MV-4-11 (cell line): ENCODE measurements at regions not wholly inside any gene's neighbourhood (a gene's known extent, or its start where the extent isn't known, plus 50 kb on each side); places are given as distances from the start of the nearest gene placed in this dataset.

ENCODE experiments used
- DNase-seq: peaks from one replicate; lab custom pipeline; 2025; lab: John Stamatoyannopoulos, UW

DNA sequence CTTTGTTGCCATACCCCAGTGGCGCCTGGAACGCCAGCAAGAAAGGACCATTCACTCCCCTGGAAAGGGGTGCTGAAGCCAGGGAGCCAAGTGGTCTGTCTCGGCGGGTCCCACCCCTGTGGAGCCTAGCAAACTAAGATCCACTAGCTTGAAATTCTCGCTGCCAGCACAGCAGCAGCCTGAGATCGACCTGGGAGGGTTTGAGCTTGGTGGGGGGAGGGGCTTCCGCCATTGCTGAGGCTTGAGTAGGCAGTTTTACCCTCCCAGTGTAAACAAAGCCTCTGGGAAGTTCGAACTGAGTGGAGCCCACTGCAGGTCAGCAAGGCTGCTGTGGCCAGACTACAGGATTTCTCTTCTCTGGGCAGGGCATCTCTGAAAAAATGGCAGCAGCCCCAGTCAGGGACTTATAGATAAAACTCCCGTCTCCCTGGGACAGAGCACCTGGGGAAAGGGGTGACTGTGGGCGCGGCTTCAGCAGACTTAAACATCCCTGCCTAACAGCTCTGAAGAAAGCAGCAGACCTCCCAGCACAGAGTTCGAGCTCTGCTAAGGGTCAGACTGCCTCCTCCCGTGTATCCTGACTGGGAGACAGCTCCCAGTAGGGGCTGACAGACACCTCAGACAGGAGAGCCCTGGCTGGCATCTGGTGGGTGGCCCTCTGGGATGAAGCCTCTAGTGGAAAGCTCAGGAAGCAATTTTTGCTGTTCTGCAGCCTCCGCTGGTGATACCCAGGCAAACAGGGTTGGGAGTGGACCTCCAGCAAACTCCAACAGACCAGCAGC, 281.1 kb upstream of the SP4 start:
- DNase-seq: no peak

GRCh38 chr7:21149809-21150208, 278.1 kb upstream of the SP4 start:
- DNase-seq: no peak

DNA sequence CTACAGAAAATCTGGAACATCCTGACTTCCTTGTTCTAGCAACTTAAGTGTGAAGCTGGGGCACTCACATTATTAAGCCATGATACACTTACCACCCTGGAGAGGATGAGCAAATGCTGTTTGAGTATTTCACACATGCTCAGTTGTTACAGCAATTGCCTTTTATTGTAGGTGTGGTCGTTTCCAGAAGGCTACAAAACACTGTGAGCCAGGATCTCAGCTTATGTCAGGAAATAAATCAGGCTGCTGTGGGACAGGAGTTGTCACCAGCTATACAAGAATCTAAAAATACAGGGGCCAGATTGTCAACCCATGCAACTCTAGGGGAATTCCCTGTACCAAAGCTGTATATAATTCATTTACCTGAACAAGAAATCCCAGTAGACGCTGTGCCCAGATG, 273.3 kb upstream of the SP4 start:
- no peak for DNase-seq

- no peak for DNase-seq
Observed at GRCh38 chr7:21159506-21159905, 268.4 kb upstream of the SP4 start.

GRCh38 chr7:21160401-21160800, 267.5 kb upstream of the SP4 start:
- DNase-seq: no peak

GRCh38 chr7:21167942-21168341, 259.9 kb upstream of the SP4 start:
- no peak for DNase-seq

GRCh38 chr7:21169667-21170580, 258.0 kb upstream of the SP4 start:
- no peak for DNase-seq

DNA sequence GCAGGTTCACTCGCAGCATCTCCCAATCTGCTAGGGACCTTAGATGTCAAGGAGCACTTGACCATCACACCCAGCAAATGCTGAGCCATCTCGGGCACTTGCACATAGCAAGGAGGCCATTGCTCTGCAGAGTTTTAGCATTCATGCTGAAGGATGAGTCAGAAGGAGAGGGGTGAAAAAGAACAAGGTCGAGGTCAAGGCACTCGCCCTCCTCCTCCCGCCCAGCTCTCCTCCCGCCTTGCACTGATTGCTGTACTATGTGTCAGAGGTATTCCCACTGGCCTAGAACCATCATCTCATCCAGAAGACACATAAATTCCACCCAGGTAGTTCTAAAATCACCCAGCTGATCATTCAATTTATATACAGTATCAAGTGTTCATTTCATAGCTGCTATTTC, 255.1 kb upstream of the SP4 start:
- DNase-seq: no peak

DNA sequence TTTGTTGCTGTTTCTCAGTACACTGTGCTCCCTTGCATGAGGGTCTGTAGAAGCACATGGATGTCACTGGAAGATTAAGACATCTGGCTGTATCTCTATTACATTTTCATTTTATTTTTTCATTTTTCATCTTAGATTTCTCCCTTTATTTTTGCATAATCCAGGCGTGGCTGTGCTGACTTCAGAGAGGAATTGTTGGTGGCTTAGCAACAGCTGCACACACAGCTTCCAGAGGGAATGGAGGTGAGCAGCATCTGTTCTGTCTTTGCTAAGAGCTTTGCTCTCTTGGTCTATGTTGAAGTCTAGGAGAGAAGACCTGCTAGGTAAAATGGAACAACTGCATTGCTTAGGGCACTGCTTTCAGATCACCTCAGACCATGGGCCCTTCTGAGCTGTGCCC, 254.4 kb upstream of the SP4 start:
- DNase-seq: no peak

DNA sequence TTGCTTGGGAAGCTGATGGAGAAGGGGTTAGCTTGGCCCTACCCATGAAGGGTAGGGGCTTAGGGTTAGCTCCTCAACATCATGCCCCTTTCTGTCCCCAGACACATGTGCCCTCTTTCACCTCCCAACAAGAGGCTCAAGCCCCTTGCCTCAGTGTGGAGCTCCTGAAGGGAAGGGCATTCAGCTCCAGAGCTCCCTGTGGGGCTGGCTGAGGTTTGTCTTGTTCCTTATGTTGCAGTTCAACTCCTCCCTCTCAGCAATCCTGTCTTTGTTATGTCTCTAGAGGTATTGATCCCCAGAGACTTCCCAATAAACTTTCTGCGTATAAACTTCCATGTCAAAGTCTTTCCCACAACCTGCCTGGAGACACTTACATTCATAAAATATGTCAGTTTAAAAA, 252.2 kb upstream of the SP4 start:
- DNase-seq: no peak

DNA sequence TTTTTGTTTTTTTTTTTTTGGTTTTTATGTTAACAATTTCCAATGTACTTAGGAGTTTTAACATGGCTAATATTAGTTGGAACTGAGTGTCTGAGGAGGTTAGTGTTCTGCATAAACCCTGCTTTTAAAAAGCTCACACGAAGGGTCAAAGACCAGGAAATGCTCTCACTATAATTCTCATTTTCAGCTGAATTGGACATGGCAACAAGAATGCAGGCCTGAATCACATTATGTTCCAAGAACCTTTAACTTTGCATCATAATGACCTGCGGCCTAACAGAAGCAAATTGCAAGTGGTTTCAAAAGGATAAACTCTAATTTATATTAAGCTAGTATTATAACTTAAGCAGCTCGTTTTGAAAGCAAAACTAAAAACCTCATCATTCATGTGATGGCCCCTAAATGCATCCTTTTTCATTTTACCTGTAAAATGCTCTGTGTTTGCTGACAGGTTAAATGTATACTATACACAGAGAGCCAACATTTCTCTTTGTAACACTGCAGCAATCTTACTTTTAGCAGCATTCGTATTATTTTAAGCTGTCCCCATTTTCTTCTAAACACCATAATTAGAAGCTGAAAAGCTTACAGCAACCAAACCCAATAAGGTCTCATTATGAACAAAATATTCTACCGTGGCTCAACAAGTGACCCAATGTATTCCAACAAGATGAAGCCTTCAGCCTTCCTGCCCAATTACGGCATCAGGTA, 242.8 kb upstream of the SP4 start:
- no peak for DNase-seq

DNA sequence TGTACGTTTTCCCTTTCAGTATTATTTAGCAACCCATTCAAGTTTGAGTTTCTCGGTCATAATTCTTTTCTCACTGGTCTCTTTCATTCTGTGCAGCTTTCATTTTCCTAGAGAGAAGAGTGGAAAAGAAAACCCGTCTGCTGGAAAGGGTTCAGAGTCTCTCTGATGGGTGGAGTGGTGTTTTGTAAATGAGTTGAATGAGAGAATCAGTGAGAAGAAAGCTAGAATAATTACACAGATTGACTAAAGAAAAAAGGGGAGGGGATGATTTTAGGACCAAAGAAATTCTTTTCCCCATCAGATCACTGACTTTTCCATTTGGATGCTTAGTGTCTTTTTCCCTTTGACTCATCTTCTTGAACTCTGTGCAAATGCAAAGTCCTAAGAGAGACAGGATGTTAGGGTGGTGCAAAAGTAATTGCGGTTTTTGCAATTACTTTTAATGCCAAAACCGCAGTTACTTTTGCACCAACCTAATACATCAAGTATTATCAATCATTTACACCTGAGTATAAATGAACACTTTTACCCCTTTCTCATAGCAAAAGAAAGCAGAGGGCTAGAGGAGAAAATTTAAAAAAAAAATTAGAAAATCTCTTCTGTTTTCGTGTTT, 242.1 kb upstream of the SP4 start:
- DNase-seq: no peak

DNA sequence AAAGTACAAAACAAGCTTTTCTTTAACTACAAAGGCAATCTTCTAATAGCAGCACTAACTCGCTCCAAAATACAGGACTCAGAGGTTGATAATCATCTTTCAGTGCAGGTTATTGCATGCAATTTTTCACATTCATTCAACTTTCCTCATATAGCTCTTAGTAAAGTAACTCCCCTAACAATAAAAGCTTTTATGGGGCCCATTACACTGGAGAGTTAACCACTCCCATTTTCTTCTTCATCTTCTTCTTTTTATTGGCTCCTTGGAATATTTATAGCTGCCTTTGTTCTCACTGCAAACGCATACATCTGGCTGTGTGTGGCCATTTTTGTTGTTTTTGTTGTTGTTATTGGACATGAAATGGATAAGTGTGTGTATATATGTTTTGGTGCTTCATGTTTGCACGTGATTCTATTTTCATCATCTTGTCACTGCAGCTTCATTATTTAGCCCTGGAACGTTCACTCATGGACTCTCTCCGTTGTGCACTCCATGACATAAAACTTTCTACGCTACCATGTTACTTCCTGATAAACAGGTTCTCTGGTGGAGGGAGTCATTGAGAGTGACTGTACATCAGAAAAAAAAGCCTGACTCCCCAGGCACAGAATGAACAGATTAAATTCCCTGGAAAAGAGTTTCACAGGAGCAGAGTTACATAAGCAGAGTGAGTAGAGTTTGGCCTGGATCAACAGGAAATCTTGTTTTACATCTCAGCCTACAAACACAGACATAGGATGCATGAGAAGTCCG, 236.4 kb upstream of the SP4 start:
- DNase-seq: no peak

DNA sequence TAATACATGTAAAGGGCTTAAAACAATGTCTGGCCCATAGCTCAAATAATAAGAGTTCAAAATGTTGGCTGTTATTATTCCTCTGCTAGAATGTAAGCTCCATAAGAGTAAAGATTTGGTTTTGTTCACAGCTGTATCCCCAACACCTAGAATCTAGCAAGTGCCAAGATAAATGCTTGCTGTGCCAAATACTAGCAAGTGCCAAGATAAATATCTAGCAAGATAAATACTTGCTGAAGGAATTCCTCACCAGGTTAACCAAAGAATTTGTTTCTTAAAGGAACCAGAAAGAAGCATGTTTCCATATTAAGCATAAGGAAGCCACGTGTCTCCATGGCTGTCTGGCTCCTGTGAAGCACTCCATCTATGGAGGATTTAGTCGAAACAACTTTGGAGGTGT, 235.2 kb upstream of the SP4 start:
- no peak for DNase-seq

GRCh38 chr7:21193895-21194294, 234.0 kb upstream of the SP4 start:
- no peak for DNase-seq

- DNase-seq: no peak
Observed at GRCh38 chr7:21194936-21195335, 232.9 kb upstream of the SP4 start.

DNA sequence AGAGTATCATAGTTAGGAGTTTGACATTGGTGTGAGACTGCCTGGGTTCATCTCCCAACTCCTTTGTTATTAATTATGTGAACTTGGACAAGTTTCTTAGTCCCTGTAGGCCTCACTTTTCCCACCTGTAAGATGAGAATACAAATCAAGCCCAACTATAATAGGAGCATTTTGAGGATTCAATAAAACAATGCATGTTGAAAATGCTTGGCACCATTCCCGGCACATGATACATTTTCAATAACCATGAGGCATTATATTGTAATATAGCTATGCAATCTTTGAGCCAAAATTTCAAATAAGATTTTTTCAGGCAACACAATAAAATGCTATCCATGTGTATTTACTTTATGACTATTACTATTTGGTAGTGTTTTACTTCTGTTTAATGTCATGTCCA, 229.0 kb upstream of the SP4 start:
- no peak for DNase-seq

DNA sequence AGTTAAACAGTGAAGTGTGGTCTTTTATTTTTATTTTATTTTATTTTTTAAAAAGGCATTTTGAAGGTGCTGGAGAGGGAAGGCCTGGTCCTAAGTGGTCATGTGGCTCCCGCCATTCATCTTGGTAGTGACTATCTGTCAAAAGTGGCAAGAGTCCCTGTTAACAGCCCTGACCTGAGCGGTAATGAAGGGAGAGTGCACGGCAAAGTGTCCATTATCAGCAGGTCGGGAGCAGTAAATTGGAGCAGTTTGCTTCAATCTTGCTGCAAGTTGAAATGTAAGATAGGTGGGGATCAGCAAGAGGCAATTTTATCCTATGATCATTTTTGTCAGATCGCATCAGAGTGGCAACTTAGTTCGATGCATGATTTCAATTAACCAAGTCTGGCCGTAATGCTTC, 227.4 kb upstream of the SP4 start:
- no peak for DNase-seq

DNA sequence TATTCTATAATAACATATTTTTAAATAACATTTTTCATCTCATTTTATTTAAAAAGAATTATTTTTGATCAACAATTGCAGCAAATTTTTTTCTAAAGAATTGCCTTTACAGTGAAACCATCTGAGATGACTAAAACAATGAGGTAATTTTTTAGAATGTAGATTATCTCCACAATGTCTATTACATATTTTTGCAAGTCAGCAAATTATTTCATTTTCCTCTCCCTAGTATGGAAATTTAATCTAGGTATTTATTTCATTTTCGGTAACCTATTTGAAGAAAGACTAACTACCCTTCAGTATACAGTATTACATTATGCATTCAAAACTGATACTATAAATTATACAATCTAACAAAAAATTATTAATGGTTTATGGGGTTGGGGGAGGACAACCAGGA, 213.2 kb upstream of the SP4 start:
- no peak for DNase-seq

DNA sequence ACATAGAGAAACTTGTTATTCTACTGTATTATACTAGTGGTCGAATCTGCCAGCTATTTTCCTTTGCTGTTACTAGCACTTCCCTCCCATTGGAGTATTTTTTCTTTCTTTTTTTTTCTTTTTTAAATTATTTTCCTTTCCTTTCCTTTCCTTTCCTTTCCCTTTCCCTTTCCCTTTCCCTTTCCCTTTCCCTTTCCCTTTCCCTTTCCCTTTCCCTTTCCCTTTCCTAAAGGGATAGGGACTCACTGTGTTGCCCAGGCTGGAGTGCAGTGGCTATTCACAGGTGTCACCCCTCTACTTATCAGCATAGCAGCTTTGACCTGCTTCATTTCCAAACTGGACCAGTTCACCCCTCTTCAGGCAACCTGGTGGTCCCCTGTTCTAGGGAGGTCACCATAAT, 212.6 kb upstream of the SP4 start:
- DNase-seq: no peak

GRCh38 chr7:21217365-21217764, 210.5 kb upstream of the SP4 start:
- no peak for DNase-seq

DNA sequence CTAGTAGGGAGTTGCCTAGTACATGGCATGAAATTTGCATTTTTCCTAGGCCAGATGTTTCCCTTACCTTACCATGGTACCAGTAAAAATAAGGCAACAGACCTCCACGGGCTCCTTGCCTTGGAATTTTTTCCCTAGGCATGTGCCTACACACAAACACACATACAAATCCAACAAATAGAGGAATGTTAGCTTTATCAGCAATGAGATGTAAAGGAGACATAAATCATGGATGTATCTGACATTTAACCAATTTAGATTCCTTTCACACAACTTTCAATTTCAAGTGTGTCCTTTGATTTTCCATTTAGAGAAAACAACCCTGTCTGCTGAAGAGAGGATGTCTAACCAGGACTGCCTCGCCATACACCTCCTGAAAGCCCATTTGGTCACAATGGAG, 209.7 kb upstream of the SP4 start:
- no peak for DNase-seq
